Endothelial cell of umbilical vein (primary cell): ENCODE measurements at regions not wholly inside any gene's neighbourhood (a gene's known extent, or its start where the extent isn't known, plus 50 kb on each side); places are given as distances from the start of the nearest gene placed in this dataset.

Experiments used
- CTCF ChIP-seq, 2 donors: IDR thresholded peaks; 1 replicate in 1 of 2; 2 replicates in 1 of 2; pipeline ENCODE4 v1.5.1; 2011; ENCODE audit warnings: low read length in 2 of 2, mild to moderate bottlenecking in 2 of 2, moderate library complexity in 2 of 2, control low read depth in 1 of 2, inconsistent platforms in 1 of 2, low read depth in 1 of 2; ENCODE audit not compliant: insufficient read depth in 1 of 2; ENCODE audit errors: extremely low read depth in 1 of 2
- FOS ChIP-seq: IDR thresholded peaks from 2 replicates; pipeline ENCODE4 v1.6.1; 2011; ENCODE audit warnings: mild to moderate bottlenecking, low read length, moderate library complexity, borderline replicate concordance; ENCODE audit not compliant: insufficient read depth
- JUN ChIP-seq: IDR thresholded peaks from 2 replicates; pipeline ENCODE4 v1.6.1; 2011; ENCODE audit warnings: borderline replicate concordance, low read depth; ENCODE audit not compliant: insufficient read length, insufficient read depth
- MAX ChIP-seq: IDR thresholded peaks from 2 replicates; pipeline ENCODE4 v1.6.1; 2011; ENCODE audit not compliant: insufficient read depth, insufficient read length
- MYC ChIP-seq: IDR thresholded peaks from one replicate; pipeline ENCODE4 v1.6.1; 2011; ENCODE audit warnings: mild to moderate bottlenecking, low read depth, low read length
- POLR2A ChIP-seq: IDR thresholded peaks from 2 replicates; pipeline ENCODE4 v1.6.1; 2012; ENCODE audit warnings: low read depth, mild to moderate bottlenecking, control low read depth, low read length
- POLR2AphosphoS5 ChIP-seq: IDR thresholded peaks from 2 replicates; pipeline ENCODE4 v1.6.1; 2012; ENCODE audit warnings: low read depth, mild to moderate bottlenecking, control low read depth, low read length, moderate library complexity; ENCODE audit not compliant: insufficient read depth

GRCh38 chr1:83725735-83726360 is 273.1 kb downstream of the TTLL7 start:
- TF ChIP-seq CTCF (IDR thresholded peaks at IDR 0.05; ENCODE audit: extremely low read depth in 1 of 2, insufficient read depth in 1 of 2, low read depth in 1 of 2, low read length in 2 of 2), result no peak
- no peak for TF ChIP-seq FOS
- TF ChIP-seq POLR2AphosphoS5, result no peak
- no peak for TF ChIP-seq POLR2A
- no peak for TF ChIP-seq JUN
- TF ChIP-seq MAX, result no peak
- TF ChIP-seq MYC, result no peak
